Activated T-helper 17 cell treated with anti-CD3 and anti-CD28 coated beads, Interleukin-2, amount 50 U/mL, for 72 hours (primary cell): ENCODE measurements at regions not wholly inside any gene's neighbourhood (a gene's known extent, or its start where the extent isn't known, plus 50 kb on each side); places are given as distances from the start of the nearest gene placed in this dataset.

ENCODE experiments used
- ATAC-seq: fragments of 150-1000 bp; cut with Tn5 transposase; replicated peaks from 2 replicates; pipeline ENCODE4 v1.10.0; 2021; ENCODE audit warnings: mild to moderate bottlenecking, moderate library complexity
- H3K27ac Mint-ChIP-seq: one replicate; pipeline ENCODE4 v1.8.0; 2022; ENCODE audit warnings: mixed read lengths
- H3K27me3 Mint-ChIP-seq: one replicate; pipeline ENCODE4 v1.8.0; 2022; ENCODE audit warnings: mixed read lengths
- H3K36me3 Mint-ChIP-seq: one replicate; pipeline ENCODE4 v1.8.0; 2022; ENCODE audit warnings: low read depth, mild to moderate bottlenecking, mixed read lengths
- H3K4me1 Mint-ChIP-seq: one replicate; pipeline ENCODE4 v1.8.0; 2022; ENCODE audit warnings: mixed read lengths
- H3K4me3 Mint-ChIP-seq: one replicate; pipeline ENCODE4 v1.8.0; 2022; ENCODE audit warnings: mild to moderate bottlenecking, mixed read lengths
- H3K9me3 Mint-ChIP-seq: one replicate; pipeline ENCODE4 v1.8.0; 2022; ENCODE audit warnings: mixed read lengths

- no peaks in the 10 kb centered on the region for H3K9me3 Mint-ChIP-seq
- no peak overlapping the region for H3K4me3 Mint-ChIP-seq
- H3K4me1 Mint-ChIP-seq = no peaks in the 10 kb centered on the region
- no peak overlapping the region for H3K27ac Mint-ChIP-seq
- H3K36me3 Mint-ChIP-seq = no peaks in the 10 kb centered on the region
- no peak for ATAC-seq
- peaks cover 3% of the 10 kb centered on the region for H3K27me3 Mint-ChIP-seq
These were observed 748.5 kb downstream of the BRD1 start for GRCh38 chr22:49079027-49079725.

- Mint-ChIP-seq H3K9me3 (no peaks in the 10 kb centered on the region), H3K27me3 (peaks cover 3% of the 10 kb centered on the region), H3K4me3 (no peak overlapping the region), H3K36me3 (no peaks in the 10 kb centered on the region), H3K4me1 (no peaks in the 10 kb centered on the region), H3K27ac (no peak overlapping the region)
- no peak for ATAC-seq
These were observed 749.5 kb downstream of the BRD1 start for GRCh38 chr22:49078076-49078710.

DNA sequence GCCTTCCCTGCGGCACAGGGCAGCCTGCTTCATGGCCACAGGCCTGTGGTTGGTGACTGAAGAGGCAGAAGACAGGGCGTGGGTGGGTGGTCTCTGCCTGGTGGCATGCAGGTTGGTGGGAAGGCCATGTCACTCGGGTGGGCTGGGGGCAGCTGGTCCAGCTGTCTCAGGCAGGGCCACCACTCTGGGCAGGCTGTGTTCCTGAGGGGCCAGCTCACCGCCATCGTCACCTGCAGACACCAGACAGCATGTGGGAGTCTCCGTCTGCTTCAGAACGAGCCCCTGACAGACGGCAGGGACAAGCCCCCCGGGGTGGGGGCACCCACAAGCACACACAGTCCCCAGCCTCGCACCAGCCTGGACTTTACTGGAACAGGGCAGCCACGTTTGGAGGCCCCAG, 750.1 kb downstream of the BRD1 start:
- H3K9me3 Mint-ChIP-seq = no peaks in the 10 kb centered on the region
- ATAC-seq = no peak
- no peaks in the 10 kb centered on the region for H3K36me3 Mint-ChIP-seq
- no peak overlapping the region for H3K4me3 Mint-ChIP-seq
- H3K27me3 Mint-ChIP-seq = peaks cover 3% of the 10 kb centered on the region
- no peaks in the 10 kb centered on the region for H3K4me1 Mint-ChIP-seq
- no peak overlapping the region for H3K27ac Mint-ChIP-seq

- no peaks in the 10 kb centered on the region for H3K4me1 Mint-ChIP-seq
- peaks cover 3% of the 10 kb centered on the region for H3K27me3 Mint-ChIP-seq
- no peak overlapping the region for H3K4me3 Mint-ChIP-seq
- no peaks in the 10 kb centered on the region for H3K9me3 Mint-ChIP-seq
- no peak overlapping the region for H3K27ac Mint-ChIP-seq
- no peaks in the 10 kb centered on the region for H3K36me3 Mint-ChIP-seq
- ATAC-seq = no peak
These were observed 750.7 kb downstream of the BRD1 start for GRCh38 chr22:49077036-49077393.

DNA sequence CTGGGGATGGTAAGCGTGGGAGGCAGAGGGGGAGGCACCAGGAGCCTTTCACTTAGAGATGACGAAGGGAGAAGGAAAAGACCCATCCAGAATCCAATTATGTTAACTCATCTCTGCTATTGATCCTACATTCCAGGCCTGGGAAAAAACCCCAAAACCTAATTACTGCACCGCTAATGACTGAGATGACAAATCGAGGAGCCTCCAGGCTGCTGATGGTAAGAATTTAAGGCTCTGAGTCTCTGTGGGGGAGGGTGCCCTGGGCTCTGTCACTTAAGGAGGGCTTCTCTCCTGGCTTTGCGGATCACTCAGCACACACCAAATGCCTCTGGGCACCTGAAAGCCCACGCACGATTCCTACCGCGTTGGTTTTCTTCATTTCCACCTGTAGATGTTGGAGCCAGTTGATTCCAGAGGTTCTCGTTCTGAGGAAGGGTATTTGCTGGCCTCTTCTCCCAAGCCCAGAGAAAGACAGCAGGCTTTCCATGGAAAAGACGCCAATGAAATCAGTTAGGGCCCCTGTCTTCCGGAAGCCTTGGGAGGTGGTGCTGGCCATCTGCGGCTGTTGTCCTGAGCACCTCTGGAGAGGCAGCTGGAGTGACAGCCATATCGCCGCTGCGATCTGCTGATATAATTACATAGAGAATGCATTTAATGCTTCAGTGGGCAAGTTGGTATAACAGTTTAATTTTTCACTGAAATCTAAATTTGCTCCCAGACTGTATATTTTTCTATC, 751.2 kb downstream of the BRD1 start:
- H3K4me1 Mint-ChIP-seq = no peaks in the 10 kb centered on the region
- H3K27me3 Mint-ChIP-seq = peaks cover 3% of the 10 kb centered on the region
- H3K9me3 Mint-ChIP-seq = no peaks in the 10 kb centered on the region
- H3K27ac Mint-ChIP-seq = no peak overlapping the region
- no peak for ATAC-seq
- no peaks in the 10 kb centered on the region for H3K36me3 Mint-ChIP-seq
- H3K4me3 Mint-ChIP-seq = no peak overlapping the region

DNA sequence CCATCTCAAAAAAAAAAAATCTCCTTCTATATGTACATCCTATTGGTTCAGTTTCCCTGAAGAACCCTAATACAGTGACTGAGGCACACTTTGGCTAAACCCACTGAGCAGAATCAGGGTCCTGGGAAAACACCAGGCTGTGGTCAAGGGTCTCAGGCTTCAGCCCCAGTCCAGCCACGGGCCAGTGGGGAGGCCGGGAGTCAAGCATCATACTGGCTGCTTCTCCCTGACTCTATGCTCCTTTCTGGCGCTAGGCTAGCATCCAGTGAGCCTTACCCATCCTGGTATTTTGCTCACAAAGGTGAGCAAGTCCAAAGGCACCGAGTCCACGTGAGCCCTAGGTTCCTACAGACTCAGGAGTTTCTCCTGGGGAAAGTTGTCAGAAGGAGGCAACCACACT, 752.5 kb downstream of the BRD1 start:
- Mint-ChIP-seq H3K4me1 (no peaks in the 10 kb centered on the region), H3K27me3 (peaks cover 3% of the 10 kb centered on the region), H3K36me3 (no peaks in the 10 kb centered on the region), H3K4me3 (no peak overlapping the region), H3K27ac (no peak overlapping the region), H3K9me3 (no peaks in the 10 kb centered on the region)
- ATAC-seq = no peak

DNA sequence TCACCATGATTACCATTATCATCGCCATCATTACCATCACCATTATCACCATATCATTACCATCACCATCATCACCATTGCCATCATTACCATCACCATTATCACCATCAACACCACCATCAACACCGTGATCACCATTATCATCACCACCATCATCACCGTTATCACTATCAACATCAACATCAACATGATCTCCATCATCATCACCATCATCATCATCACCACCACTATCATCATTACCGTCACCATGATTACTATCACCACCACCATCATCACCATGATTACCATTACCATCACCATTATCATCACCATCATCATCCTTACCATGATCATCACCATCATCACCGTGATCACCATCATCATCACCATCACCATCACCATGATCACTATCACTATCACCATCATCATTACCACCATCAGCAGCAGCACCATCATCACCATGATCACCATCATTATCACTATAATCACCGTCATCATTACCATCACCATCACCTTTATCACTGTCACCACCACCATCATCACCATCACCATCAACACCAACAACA, 753.7 kb downstream of the BRD1 start:
- H3K4me1 Mint-ChIP-seq = no peaks in the 10 kb centered on the region
- no peak overlapping the region for H3K27ac Mint-ChIP-seq
- H3K9me3 Mint-ChIP-seq = no peaks in the 10 kb centered on the region
- no peak for ATAC-seq
- no peak overlapping the region for H3K4me3 Mint-ChIP-seq
- H3K36me3 Mint-ChIP-seq = no peaks in the 10 kb centered on the region
- peaks cover 9% of the 10 kb centered on the region for H3K27me3 Mint-ChIP-seq

- Mint-ChIP-seq H3K27ac (no peak overlapping the region), H3K4me1 (no peaks in the 10 kb centered on the region), H3K4me3 (no peak overlapping the region), H3K36me3 (no peaks in the 10 kb centered on the region), H3K27me3 (peaks cover 14% of the 10 kb centered on the region), H3K9me3 (no peaks in the 10 kb centered on the region)
- no peak for ATAC-seq
These were observed 754.6 kb downstream of the BRD1 start for GRCh38 chr22:49072996-49073645.

- no peaks in the 10 kb centered on the region for H3K9me3 Mint-ChIP-seq
- no peaks in the 10 kb centered on the region for H3K4me1 Mint-ChIP-seq
- no peak for ATAC-seq
- no peak overlapping the region for H3K4me3 Mint-ChIP-seq
- H3K27ac Mint-ChIP-seq = no peak overlapping the region
- H3K36me3 Mint-ChIP-seq = no peaks in the 10 kb centered on the region
- peaks cover 17% of the 10 kb centered on the region for H3K27me3 Mint-ChIP-seq
These were observed 757.2 kb downstream of the BRD1 start for GRCh38 chr22:49070501-49070900.

GRCh38 chr22:49068861-49069500, 758.7 kb downstream of the BRD1 start:
- Mint-ChIP-seq H3K36me3 (no peaks in the 10 kb centered on the region), H3K4me3 (no peak overlapping the region), H3K9me3 (no peaks in the 10 kb centered on the region), H3K27me3 (peaks cover 17% of the 10 kb centered on the region), H3K27ac (no peak overlapping the region), H3K4me1 (no peaks in the 10 kb centered on the region)
- ATAC-seq = no peak

DNA sequence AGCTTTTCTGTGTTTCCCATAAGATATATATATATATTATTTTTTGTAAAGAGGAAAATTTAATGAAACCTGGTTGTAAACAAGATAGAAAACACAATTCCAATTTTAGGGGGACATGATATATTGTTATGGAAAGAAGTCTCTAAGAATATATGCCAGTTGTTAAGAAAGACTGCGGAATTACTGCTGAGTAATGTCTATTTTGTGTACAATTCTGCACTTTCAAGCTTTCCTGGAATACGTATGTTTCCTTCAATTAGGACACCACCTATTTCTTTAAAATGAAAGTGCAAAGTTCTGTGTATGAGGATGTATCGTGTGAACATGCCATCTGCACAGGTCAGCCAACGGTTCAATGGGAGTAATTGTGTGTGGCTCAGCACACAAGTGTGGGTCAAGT, 760.2 kb downstream of the BRD1 start:
- no peaks in the 10 kb centered on the region for H3K9me3 Mint-ChIP-seq
- ATAC-seq = no peak
- H3K36me3 Mint-ChIP-seq = no peaks in the 10 kb centered on the region
- H3K4me1 Mint-ChIP-seq = no peaks in the 10 kb centered on the region
- H3K27ac Mint-ChIP-seq = no peak overlapping the region
- H3K4me3 Mint-ChIP-seq = no peak overlapping the region
- H3K27me3 Mint-ChIP-seq = peaks cover 17% of the 10 kb centered on the region

DNA sequence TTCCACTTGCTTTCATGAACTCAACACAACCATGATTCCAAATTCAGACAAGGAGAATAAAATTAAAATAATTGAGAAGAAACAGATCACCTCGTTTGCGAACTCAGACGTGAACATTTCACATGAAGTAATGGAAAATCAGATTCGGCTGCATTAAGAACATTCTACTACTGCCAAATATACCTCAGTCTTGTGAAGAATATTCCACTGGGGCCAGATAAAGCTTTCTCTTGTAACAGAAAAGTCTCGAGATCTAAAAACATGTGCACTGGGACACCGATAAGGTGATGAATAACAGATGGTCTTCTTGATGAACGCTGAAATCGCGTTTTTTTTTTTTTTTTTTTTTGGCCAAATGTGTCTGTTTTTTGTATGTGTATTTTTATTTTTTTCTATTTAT, 761.1 kb downstream of the BRD1 start:
- no peak for ATAC-seq
- peaks cover 17% of the 10 kb centered on the region for H3K27me3 Mint-ChIP-seq
- H3K4me1 Mint-ChIP-seq = no peaks in the 10 kb centered on the region
- no peak overlapping the region for H3K27ac Mint-ChIP-seq
- H3K4me3 Mint-ChIP-seq = no peak overlapping the region
- H3K9me3 Mint-ChIP-seq = no peaks in the 10 kb centered on the region
- H3K36me3 Mint-ChIP-seq = no peaks in the 10 kb centered on the region

DNA sequence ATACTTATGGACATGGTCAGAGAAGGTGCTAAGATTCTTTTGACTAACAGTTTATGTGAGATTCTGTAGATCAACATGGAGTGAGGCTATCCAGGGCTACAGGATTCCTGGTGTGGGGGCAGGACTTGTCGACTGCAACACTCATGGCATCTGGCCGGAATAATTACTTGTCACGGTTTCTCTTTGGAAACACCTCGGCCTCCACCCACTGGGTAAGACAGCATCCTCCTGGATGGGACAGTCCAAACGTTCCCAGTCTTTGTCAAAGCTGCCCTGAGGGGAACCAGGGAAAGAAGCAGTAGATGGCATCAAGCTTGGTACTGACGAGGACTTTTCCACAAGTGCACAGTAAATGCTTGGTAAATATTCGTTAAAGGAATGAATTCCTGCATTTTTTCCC, 762.8 kb downstream of the BRD1 start:
- no peak for ATAC-seq
- H3K9me3 Mint-ChIP-seq = no peaks in the 10 kb centered on the region
- no peak overlapping the region for H3K27ac Mint-ChIP-seq
- H3K36me3 Mint-ChIP-seq = no peaks in the 10 kb centered on the region
- peaks cover 21% of the 10 kb centered on the region for H3K27me3 Mint-ChIP-seq
- no peak overlapping the region for H3K4me3 Mint-ChIP-seq
- no peaks in the 10 kb centered on the region for H3K4me1 Mint-ChIP-seq

GRCh38 chr22:49063545-49063890, 764.2 kb downstream of the BRD1 start:
- H3K27me3 Mint-ChIP-seq = peaks cover 17% of the 10 kb centered on the region
- no peaks in the 10 kb centered on the region for H3K36me3 Mint-ChIP-seq
- no peaks in the 10 kb centered on the region for H3K4me1 Mint-ChIP-seq
- no peaks in the 10 kb centered on the region for H3K9me3 Mint-ChIP-seq
- no peak for ATAC-seq
- no peak overlapping the region for H3K4me3 Mint-ChIP-seq
- H3K27ac Mint-ChIP-seq = no peak overlapping the region
